Motor neuron (in vitro differentiated cells): ENCODE measurements at regions not wholly inside any gene's neighbourhood (a gene's known extent, or its start where the extent isn't known, plus 50 kb on each side); places are given as distances from the start of the nearest gene placed in this dataset.

Experiments
- ATAC-seq, 8 experiments: fragments of 200-7000 bp; cut with Tn5 transposase; replicated peaks in 6 of 8; 2 replicates each; pipeline ENCODE4 v1.8.0; 2021; ENCODE audit warnings: mild to moderate bottlenecking in 8 of 8, moderate library complexity in 8 of 8
- H3K27ac ChIP-seq, 2 donors: fragments of 250-450 bp; sonication (Bioruptor Pico); 2 replicates each; pipeline ENCODE4 v1.9.0; 2021; ENCODE audit warnings: antibody characterized with exemption in 2 of 2, mild to moderate bottlenecking in 2 of 2, moderate library complexity in 1 of 2
- H3K4me1 ChIP-seq, 2 donors: fragments of 250-450 bp; sonication (Bioruptor Pico); replicated peaks in 1 of 2; 2 replicates each; pipeline ENCODE4 v1.6.1; 2021; ENCODE audit warnings: antibody characterized with exemption in 2 of 2, mild to moderate bottlenecking in 2 of 2, moderate library complexity in 1 of 2
- H3K4me3 ChIP-seq, 5 donors: fragments of 250-450 bp; sonication (Bioruptor Pico); 2 replicates each; pipeline ENCODE4 v1.9.0; 2021; ENCODE audit warnings: antibody characterized with exemption in 5 of 5, mild to moderate bottlenecking in 5 of 5, moderate library complexity in 4 of 5
- WGBS, 10 experiments: fragments of 450-650 bp; shearing (Covaris generic); methylation state at CpG; one replicate each; pipeline ENCODE4 v1.0.0; 2022; 5-methylcytosine and 5-hydroxymethylcytosine counted together
- in situ Hi-C, 9 experiments: fragments of 400-800 bp; cut with MboI; loops; one replicate each; pipeline ENCODE4 v1.15.0; 2021; ENCODE audit warnings: low sequenced_read_pairs in 9 of 9, low pct_unique_long_range_greater_than_20kb in 2 of 9; ENCODE audit not compliant: unreplicated experiment in 9 of 9

GRCh38 chr13:106187101-106187500 lies 348.4 kb downstream of the EFNB2 start:
- Histone ChIP-seq H3K4me3 (no peak overlapping the region), H3K27ac (no peak overlapping the region), H3K4me1 (peaks cover 14 to 20% of the 10 kb centered on the region in 2 donors)
- 60 to 100% (median 95%) methylated on average over 1 of the region's 1 CpG; no CpG with 5 or more reads in 2 of the 10 experiments for WGBS, 10 experiments
- peak in 1 of 8 experiments; percentile 51 for ATAC-seq
- in situ Hi-C loops, result no loop called here

GRCh38 chr13:106186366-106187030 lies 349.0 kb downstream of the EFNB2 start:
- peaks cover 14 to 20% of the 10 kb centered on the region in 2 donors for H3K4me1 ChIP-seq
- no peak overlapping the region for H3K27ac ChIP-seq
- ATAC-seq, result peak in 2 of 8 experiments; percentile 17 to 20
- no peak overlapping the region for H3K4me3 ChIP-seq
- in situ Hi-C loops, result no loop called here
- WGBS, 10 experiments, result 50 to 100% (median 86%) methylated on average over 1 to 3 of the region's 3 CpGs

- peaks cover 14 to 20% of the 10 kb centered on the region in 2 donors for H3K4me1 ChIP-seq
- in situ Hi-C loops, result no loop called here
- peak overlapping the region in 1 of 5 donors; percentile 11 for H3K4me3 ChIP-seq
- no peak overlapping the region for H3K27ac ChIP-seq
- 77 to 100% (median 100%) methylated on average over 1 to 2 of the region's 2 CpGs; no CpG with 5 or more reads in 6 of the 10 experiments for WGBS, 10 experiments
- ATAC-seq, result peak in 3 of 8 experiments; percentile 25 to 78 (median 54)
Observed at GRCh38 chr13:106184790-106185189, 350.7 kb downstream of the EFNB2 start.

DNA sequence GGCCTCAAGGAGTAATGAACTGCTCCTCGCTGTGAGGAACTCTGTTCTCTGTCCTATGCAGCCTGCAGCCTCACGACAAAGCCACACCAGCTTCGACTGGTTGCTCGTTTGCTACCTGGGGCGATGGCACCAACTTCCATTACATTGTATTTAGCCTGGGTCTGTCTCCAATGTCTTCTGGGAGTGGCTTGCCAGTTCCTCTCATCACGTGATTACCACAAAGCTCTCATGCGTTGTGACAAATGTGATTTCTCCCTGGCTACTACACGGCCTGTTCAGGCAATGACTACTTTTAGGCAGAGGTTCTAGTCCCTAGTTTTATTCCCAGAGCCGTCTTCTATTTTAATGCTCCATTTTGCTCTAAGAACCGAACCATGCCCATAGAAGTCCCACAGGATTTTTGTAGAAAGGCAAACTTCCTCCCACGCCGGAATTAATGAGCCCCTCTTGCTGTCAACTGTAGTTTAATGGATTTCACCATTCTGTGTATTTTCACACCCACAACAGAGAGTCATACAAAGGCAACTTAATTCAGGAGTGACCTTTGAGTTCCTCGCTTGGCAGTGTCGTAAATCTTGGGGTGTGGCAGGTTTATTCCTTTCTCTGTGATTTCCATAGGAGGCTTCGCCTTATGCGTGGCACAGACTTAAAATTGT lies 351.9 kb downstream of the EFNB2 start:
- H3K4me3 ChIP-seq, result peak overlapping the region in 1 of 5 donors; percentile 5
- ATAC-seq, result peak in 7 of 8 experiments; percentile 33 to 93 (median 80)
- H3K27ac ChIP-seq, result no peak overlapping the region
- H3K4me1 ChIP-seq, result peaks cover 14 to 20% of the 10 kb centered on the region in 2 donors
- in situ Hi-C loops, result no loop called here
- 7 to 77% (median 24%) methylated on average over 4 to 16 of the region's 16 CpGs for WGBS, 10 experiments

DNA sequence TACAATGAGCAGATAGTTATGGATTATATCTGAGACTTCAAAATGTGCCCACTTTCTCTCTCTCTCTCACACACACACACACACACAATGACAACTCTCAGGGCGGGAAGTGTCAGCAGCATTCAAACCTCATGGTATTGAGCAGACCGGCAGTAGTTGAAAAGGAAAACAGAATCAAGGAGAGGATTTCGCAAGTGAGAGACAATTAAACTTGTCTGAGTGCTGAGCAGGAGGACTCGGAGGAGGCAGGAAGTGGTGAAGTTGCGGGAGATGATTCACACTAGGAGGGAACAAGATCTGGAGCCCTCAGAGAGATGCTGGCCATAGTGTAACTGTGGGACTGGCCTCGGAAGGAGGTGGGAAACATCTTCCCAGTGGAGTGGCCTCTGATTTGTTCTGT lies 353.1 kb downstream of the EFNB2 start:
- in situ Hi-C loops, result no loop called here
- WGBS, 10 experiments, result 5 to 100% (median 77%) methylated on average over 2 to 5 of the region's 6 CpGs; no CpG with 5 or more reads in 3 of the 10 experiments
- Histone ChIP-seq H3K27ac (no peak overlapping the region), H3K4me3 (no peak overlapping the region), H3K4me1 (peaks cover 14 to 20% of the 10 kb centered on the region in 2 donors)
- ATAC-seq, result peak in 3 of 8 experiments; percentile 68 to 77 (median 71)

- no peak for ATAC-seq
- 27 to 100% (median 72%) methylated on average over 1 to 3 of the region's 3 CpGs for WGBS, 10 experiments
- in situ Hi-C loops, result no loop called here
- Histone ChIP-seq H3K4me1 (peaks cover 17 to 19% of the 10 kb centered on the region in 2 donors), H3K4me3 (no peak overlapping the region), H3K27ac (no peak overlapping the region)
Observed at GRCh38 chr13:106178816-106179215, 356.6 kb downstream of the EFNB2 start.

- no peak for ATAC-seq
- in situ Hi-C loops, result no loop called here
- Histone ChIP-seq H3K4me1 (peaks cover 3 to 6% of the 10 kb centered on the region in 2 donors), H3K27ac (no peak overlapping the region), H3K4me3 (no peak overlapping the region)
- WGBS, 10 experiments, result 33 to 100% (median 86%) methylated on average over 1 to 5 of the region's 5 CpGs
Observed at GRCh38 chr13:106177146-106177545, 358.3 kb downstream of the EFNB2 start.

GRCh38 chr13:106176117-106176516 lies 359.3 kb downstream of the EFNB2 start:
- Histone ChIP-seq H3K4me3 (no peak overlapping the region), H3K4me1 (peaks cover 3 to 5% of the 10 kb centered on the region in 2 donors), H3K27ac (no peak overlapping the region)
- in situ Hi-C loops, result no loop called here
- WGBS, 10 experiments, result 16 to 83% (median 34%) methylated on average over 1 to 4 of the region's 4 CpGs; no CpG with 5 or more reads in 2 of the 10 experiments
- peak in 6 of 8 experiments; percentile 34 to 88 (median 66) for ATAC-seq

DNA sequence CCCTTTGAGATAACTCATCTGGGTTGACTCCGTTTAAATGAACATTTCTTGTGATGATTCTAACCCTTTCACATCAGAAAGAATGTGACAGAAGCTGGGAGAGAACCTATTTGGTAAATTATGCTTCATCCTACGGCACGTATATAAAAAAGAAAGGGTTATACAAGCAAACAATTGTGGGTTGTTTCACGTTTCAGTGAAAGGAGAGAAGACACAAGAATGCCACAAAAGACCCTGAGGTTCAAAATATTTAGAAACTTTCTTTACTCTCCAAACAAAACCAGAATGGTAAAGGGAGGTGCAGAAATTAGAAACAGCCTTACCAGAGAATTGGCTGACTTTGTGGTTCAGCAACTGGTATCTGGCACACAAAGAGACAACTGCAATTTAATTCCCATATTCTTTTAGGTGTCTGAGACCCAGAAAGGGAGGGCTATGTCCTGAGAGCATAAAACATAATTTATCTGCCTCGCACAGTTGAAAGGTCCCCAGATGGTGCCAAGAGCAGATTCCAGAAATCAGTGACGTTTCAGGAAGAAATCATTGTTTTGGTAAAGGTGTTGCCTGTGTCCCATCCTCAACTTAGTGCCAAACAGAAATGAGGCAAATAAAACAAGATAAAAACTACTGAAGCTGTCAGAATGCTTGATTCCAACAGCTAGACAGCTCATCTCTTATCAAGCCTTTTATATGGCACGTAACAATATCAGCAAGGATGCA lies 361.4 kb downstream of the EFNB2 start:
- H3K27ac ChIP-seq, result no peak overlapping the region
- 25 to 81% (median 66%) methylated on average over 2 to 7 of the region's 7 CpGs for WGBS, 10 experiments
- in situ Hi-C loops, result no loop called here
- H3K4me3 ChIP-seq, result no peak overlapping the region
- no peak for ATAC-seq
- peaks cover 3 to 5% of the 10 kb centered on the region in 2 donors for H3K4me1 ChIP-seq

DNA sequence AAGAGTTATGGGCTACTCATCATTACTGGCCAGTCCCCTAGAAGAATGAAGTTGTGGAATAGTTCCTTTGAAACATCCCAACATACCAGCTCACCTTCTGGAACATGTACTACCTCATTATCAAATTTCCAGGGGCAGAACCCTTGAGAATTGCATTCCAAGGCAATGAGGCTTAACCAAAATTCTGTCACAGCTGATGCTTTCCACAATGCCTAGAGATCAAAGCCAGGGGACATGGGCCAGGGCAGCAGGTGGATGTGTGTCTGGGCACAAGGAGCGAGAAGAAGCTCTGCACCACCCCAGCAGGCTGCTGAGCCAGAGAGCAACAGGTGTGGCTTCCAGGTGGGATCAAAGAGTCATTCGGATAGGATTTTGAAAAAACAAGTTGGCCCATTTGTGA lies 362.1 kb downstream of the EFNB2 start:
- WGBS, 10 experiments, result 40 to 100% (median 92%) methylated on average over 1 to 2 of the region's 2 CpGs; no CpG with 5 or more reads in 5 of the 10 experiments
- no peak overlapping the region for H3K27ac ChIP-seq
- no peak overlapping the region for H3K4me3 ChIP-seq
- in situ Hi-C loops, result no loop called here
- H3K4me1 ChIP-seq, result peaks cover 3 to 5% of the 10 kb centered on the region in 2 donors
- no peak for ATAC-seq

DNA sequence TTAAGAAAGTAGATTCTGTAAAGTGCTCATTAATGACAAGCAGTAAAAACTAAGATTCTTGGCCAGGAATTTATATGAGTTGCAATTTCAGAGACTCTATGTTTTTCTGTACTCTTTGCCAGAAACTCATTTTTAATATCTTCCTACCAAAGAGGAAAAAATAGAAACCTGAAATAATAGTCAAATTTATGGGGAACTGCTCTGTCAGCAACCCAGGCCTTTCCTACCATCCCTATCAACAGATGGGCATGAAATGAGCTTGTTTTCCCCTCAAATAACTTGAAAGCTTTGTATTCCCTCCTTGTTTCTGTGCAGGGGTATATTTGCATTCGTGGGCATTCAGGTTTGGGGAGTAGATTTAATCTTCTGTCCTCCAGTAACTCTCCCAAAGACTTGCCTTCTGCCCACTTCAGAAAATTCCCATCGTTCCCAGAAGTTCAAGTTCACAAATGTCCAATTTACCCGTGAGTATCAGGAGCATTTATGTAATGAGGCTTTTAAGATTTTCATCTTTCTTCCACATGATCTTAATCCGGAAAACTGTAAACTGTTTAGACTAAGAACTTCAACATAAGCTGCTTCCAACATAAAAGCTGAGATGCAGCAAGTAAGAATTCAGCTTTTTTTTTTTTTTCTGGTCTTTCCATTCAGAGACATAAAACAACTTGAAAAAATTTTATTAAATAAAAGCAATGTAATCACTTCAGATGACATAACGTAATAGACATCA lies 363.1 kb downstream of the EFNB2 start:
- no peak overlapping the region for H3K27ac ChIP-seq
- ATAC-seq, result no peak
- whole genome bisulfite sequencing, 10 experiments, result 41 to 96% (median 73%) methylated on average over 3 to 5 of the region's 5 CpGs
- no peak overlapping the region for H3K4me3 ChIP-seq
- peaks cover 3 to 5% of the 10 kb centered on the region in 2 donors for H3K4me1 ChIP-seq
- in situ Hi-C loops, result no loop called here

GRCh38 chr13:106163426-106163825 lies 372.0 kb downstream of the EFNB2 start:
- 79 to 100% (median 92%) methylated on average over 1 to 3 of the region's 3 CpGs for WGBS, 10 experiments
- in situ Hi-C loops, result no loop called here
- Histone ChIP-seq H3K27ac (no peak overlapping the region), H3K4me3 (no peak overlapping the region), H3K4me1 (peaks cover 0 to 2% of the 10 kb centered on the region in 2 donors)
- no peak for ATAC-seq
